CD4-positive, alpha-beta T cell treated with Interleukin-17A for 1 hour (primary cell): ENCODE measurements at regions not wholly inside any gene's neighbourhood (a gene's known extent, or its start where the extent isn't known, plus 50 kb on each side); places are given as distances from the start of the nearest gene placed in this dataset.
"Not testable (repeated sequence)": the region's sequence is repeated elsewhere in the genome, so short reads cannot be mapped to it uniquely, and the experiment has no call there.

Source experiments
- DNase-seq: peaks from one replicate; pipeline ENCODE4 v3.0.0-alpha.2; 2020

- no peak for DNase-seq
Measured at GRCh38 chr2:145012214-145012670, 492.3 kb upstream of the ZEB2 start.

DNA sequence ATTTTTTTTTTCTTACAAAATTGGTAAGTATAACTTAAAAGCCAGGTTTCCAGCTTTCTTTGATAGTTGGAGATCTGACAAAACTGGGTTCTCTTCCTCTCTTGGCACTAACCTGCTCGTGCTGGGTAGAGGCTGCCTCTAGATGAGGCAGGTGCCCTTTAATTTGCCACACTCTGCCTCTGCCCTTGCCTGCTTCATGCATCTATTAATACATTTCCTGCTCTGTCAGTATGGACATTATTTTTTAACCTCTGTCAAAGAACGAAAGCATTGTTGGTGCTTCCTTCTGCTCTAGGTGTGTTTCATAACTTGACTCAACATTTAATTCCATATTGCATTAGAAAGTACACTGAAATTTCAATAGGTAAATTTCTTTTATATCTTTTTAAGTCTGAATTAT, 490.7 kb upstream of the ZEB2 start:
- DNase-seq = no peak

- no peak for DNase-seq
Measured at GRCh38 chr2:145007960-145008263, 488.0 kb upstream of the ZEB2 start.

- DNase-seq = no peak
Measured at GRCh38 chr2:145007093-145007959, 487.4 kb upstream of the ZEB2 start.

DNA sequence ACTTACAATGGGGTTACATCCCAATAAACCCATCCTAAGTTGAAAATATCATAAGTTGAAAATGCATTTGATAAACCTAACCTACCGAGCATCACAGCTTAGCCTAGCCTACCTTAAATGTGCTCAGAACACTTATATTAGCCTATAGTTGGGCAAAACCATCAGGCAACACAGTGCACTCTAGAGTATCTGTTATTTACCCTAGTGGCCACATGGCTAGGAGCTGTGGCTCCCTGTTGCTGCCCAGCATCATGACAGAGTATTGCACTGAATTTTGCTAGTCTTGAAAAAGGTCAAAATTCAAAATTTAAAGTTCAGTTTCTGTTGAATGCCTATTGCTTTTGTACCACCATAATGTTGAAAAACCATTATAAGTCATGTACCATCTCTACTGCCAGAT, 482.7 kb upstream of the ZEB2 start:
- no peak for DNase-seq

GRCh38 chr2:145000376-145000775, 480.5 kb upstream of the ZEB2 start:
- no peak for DNase-seq

DNA sequence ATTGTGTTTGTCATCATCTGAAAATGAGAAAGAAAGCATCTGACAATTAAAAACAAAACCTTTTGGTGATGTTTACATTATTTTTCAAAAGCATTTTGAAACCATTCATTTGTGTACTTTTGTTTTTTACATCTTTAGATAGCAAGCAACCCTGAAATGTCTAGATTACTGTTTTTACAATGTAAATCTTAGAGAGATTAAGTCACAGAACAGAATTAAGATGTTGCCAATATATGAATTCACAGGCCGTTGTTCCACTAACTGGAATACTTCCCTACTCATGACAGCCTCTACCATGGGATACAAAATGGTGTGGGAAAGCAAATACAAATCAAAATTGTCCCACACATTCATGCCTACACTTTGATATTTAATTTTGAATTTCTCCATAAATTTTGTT, 480.0 kb upstream of the ZEB2 start:
- DNase-seq = no peak

DNA sequence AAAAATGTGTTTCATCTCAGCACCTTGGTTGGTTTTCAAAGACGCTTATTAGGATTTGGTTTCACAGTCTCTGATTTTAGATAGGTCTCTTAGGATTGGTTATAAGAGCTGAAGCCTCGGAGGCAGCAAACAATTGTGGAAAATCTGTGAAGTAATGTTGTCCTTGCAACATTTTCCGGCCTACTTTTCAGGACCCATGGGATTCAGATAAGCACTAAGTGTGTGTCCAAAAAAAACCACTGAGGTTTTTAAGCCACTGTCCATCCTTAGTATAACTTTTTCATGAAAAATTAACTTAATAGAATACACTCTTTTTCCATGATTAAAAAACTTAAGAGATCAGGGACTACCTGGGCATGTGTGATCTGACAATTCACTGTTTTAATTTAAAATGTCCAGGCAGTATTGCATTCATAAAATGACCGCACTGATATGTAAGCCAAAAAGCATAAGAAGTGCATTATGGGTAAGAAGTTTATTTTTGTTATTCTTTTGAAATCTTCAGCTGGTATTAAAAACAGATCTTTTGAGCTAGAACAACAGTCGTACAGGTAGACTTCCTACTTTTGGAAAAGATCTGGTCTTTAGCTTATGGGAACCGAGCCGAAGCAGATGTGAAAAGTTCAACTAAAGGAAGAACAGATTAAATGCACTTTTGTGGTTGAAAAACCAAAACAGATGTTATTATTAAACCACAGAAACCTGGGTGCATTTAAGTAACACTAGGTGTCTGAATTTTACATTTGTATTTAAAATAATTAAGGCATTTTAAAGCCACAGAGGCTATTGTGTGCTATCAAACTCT, 479.4 kb upstream of the ZEB2 start:
- no peak for DNase-seq

DNA sequence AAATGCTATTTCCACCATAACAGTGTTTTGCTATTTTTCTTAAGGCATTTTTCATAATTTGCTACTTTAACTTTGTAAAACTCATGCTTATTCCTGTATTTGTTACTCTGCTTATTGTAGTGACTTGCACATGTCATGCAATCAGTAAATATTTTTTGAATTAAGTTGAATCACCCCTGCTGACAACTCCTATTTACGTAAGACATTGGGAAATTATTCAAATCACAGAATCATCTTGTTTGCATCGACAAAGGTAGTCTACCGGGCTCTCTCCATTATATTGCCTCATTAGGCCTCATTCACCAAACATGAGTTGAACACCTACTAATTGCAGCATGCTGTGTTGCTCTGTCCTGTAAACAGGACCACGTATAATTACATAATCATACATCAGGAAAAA, 478.5 kb upstream of the ZEB2 start:
- no peak for DNase-seq

DNA sequence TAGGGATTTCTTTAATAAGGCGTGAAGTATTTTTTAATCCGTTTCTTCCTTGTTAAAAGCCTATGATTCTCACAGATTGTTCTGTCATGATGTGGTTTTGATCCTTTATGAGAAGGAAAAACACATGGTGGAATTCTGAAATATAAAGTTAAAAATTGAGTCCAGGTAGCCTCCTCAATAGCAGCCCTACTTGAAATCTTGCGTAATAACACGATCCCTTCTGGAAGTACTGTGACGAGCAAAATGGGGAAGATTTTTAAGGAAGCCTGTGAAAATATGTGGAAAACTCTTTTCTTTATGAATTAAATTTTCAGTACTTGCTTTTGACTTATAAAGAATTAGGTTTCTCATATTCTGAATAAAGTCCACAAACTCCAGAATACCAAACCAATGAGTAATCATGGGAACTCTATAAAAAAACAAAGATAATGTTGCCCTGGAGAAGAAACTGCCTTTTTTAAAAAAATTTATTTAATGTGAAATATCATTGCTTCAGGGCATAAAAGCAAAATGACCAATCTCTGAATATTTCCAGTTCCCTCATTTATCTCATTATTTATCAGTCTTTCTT, 476.4 kb upstream of the ZEB2 start:
- no peak for DNase-seq

- no peak for DNase-seq
Measured at GRCh38 chr2:144995482-144995881, 475.6 kb upstream of the ZEB2 start.

- DNase-seq = no peak
Measured at GRCh38 chr2:144990661-144991060, 470.7 kb upstream of the ZEB2 start.

DNA sequence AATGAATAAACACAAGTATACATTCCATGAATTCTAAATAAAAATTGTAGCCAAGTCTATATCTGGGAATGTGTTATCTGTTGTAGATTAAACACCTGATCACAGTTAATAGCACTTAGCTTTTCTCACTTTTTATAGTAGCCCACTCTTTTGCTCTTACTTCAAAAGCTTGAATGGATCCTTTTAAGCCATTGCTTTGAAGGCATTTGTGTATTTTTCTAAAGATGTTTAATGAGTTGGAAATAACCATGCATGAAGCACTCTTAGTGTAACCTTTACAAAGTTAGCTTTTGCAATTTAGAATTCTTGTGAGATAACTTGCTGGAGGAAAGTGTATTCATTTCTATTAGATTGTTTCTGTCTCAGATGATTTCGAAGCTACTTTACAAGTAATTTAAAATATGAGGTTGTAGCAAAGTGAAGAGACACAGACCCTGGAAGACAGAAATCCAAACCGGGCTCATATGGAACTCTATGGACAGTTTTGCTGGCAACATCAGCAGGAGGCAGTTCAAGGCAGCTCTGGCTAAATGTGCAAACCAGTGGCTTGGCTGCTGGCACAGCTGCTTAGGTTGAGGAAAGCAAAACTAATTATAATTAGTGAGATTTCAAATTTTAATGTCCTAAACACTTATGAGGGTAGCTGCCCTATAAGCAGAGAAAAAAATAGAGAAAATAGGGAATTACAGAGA, 469.8 kb upstream of the ZEB2 start:
- no peak for DNase-seq

GRCh38 chr2:144988591-144988990, 468.7 kb upstream of the ZEB2 start:
- no peak for DNase-seq

DNA sequence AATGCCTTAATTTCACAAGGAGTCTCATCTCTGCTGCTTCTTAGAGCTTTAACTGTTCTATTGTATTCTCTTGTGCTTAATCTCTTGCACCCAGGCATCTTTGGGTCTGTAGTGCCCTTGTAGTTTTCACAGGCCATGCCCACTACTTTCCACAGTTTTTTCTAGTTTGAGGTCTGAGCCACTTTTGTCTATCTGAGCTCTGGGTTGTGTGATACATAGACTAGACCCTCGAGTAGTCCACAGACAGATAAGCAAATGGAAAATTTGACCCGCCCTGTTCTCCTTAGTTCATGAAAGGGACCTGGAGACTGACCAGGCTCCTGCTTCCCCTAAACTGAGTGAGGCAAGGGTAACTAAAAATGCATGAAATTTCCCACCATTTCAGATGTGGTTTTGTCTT, 466.8 kb upstream of the ZEB2 start:
- DNase-seq = no peak

- DNase-seq = no peak
Measured at GRCh38 chr2:144984038-144984437, 464.1 kb upstream of the ZEB2 start.

DNA sequence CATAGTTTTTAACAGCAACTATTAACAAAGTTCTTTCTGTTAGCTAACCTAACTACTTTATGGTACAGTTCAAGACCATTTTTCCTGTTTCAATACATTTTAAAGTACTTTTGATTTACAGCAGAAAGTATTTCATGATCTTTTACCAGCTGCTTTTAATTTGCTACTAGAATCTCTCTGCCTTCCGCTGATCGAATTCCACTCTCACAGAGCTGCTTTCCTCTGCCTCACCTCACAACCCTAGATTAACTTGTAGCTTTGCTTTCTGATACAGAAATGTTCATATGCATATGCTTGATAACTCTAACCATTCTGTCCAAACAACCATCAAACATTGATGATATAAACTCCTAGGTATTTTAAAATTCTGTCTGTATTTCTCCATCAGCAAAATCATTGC, 463.2 kb upstream of the ZEB2 start:
- no peak for DNase-seq

GRCh38 chr2:144982481-144982880, 462.6 kb upstream of the ZEB2 start:
- DNase-seq = no peak

DNA sequence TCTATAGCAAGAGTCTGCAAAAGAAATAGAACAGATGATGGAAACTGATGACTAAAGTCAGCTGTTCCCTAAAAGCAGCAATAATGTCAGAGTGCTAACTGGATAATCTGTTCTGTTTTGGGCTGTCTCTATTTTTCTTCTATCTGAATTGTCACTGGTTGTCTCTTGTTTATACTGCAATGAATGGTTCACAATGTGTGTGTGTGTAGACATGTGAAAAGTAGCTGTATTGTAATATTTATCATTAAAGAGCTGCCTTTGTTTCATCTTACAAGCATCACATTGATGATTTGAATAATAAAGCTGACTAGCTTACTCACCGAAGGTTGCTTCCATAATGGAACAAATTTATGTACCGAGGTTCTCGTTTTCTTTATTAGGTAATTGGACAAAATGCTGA, 456.0 kb upstream of the ZEB2 start:
- DNase-seq = no peak

GRCh38 chr2:144972676-144973075, 452.8 kb upstream of the ZEB2 start:
- no peak for DNase-seq

GRCh38 chr2:144971786-144972335, 451.9 kb upstream of the ZEB2 start:
- no peak for DNase-seq

DNA sequence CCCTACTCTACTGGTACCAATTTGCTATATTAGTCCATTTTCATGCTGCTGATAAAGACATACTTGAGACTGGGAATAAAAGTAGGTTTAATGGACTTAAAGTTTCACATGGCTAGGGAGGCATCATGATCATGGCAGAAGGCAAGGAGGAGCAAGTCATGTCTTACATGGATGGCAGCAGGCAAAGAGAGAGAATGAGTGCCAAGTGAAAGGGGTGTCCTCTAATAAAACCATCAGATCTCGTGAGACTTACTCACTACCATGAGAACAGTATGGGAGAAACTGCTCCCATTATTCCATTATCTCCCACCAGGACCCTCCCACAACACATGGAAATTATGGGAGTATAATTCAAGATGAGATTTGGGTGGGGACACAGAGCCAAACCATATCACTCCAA, 450.5 kb upstream of the ZEB2 start:
- DNase-seq = not testable (repeated sequence)

DNA sequence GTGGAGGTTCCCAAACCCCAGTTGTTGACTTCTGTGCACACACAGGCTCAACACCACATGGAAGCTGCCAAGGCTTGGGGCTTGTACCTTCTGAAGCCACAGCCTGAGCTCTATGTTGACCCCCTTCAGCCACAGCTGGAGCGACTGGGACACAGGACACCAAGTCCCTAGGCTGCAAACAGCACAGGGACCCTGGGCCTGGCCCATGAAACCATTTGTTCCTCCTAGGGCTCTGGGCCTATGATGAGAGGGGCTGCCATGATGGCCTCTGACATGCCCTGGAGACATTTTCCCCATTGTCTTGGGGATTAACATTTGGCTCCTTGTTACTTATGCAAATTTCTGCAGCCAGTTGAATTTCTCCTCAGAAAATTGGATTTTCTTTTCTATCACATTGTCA, 449.6 kb upstream of the ZEB2 start:
- DNase-seq = not testable (repeated sequence)
